CD4-positive, alpha-beta T cell (primary cell): ENCODE measurements at regions not wholly inside any gene's neighbourhood (a gene's known extent, or its start where the extent isn't known, plus 50 kb on each side); places are given as distances from the start of the nearest gene placed in this dataset.

Experiments used
- ATAC-seq: fragments of 200-7000 bp; cut with Tn5 transposase; one replicate; pipeline ENCODE4 v1.10.0; 2022; ENCODE audit warnings: mild to moderate bottlenecking; ENCODE audit not compliant: poor library complexity
- CTCF ChIA-PET: fragments of 350-600 bp; sonication (Branson Sonifier 250); formaldehyde crosslinking; loops from one replicate; lab custom pipeline; 2021; ENCODE audit warnings: antibody characterized with exemption, inconsistent platforms; lab: Charles Lee
- POLR2A ChIA-PET: fragments of 350-600 bp; sonication (Branson Sonifier 250); formaldehyde crosslinking; loops from one replicate; lab custom pipeline; 2021; ENCODE audit warnings: antibody characterized with exemption, inconsistent platforms; lab: Charles Lee
- DNase-seq, 14 experiments: peaks; one replicate each; pipeline ENCODE4 v3.0.0-alpha.2; 2013 to 2020; ENCODE audit warnings: mixed read lengths in 2 of 14
- H3K27ac ChIP-seq, 2 donors: one replicate each; pipeline versions ENCODE4 v1.5.1 to v1.7.0; 2013; ENCODE audit warnings: low read length in 2 of 2, low read depth in 1 of 2, mild to moderate bottlenecking in 1 of 2
- H3K27me3 ChIP-seq, 2 experiments: 1 replicate in 1 of 2; 2 replicates in 1 of 2; pipeline versions ENCODE4 v1.6.1 to v1.7.0; 2013; ENCODE audit warnings: low read length in 2 of 2, control low read depth in 1 of 2, mild to moderate bottlenecking in 1 of 2, moderate library complexity in 1 of 2; ENCODE audit not compliant: insufficient read depth in 2 of 2, control insufficient read depth in 1 of 2
- H3K36me3 ChIP-seq: one replicate; pipeline ENCODE4 v1.6.1; 2013; ENCODE audit warnings: low read length, control low read depth; ENCODE audit not compliant: insufficient read depth
- H3K4me1 ChIP-seq: one replicate; pipeline ENCODE4 v1.6.1; 2013; ENCODE audit warnings: low read length, control low read depth; ENCODE audit not compliant: insufficient read depth
- H3K4me3 ChIP-seq: one replicate; pipeline ENCODE4 v1.5.1; 2013; ENCODE audit warnings: mild to moderate bottlenecking, low read length, moderate library complexity
- H3K9me3 ChIP-seq, 2 experiments: 1 replicate in 1 of 2; 2 replicates in 1 of 2; pipeline versions ENCODE4 v1.6.1 to v1.7.0; 2013; ENCODE audit warnings: low read length in 2 of 2, mild to moderate bottlenecking in 2 of 2, control low read depth in 1 of 2, moderate library complexity in 1 of 2; ENCODE audit not compliant: control insufficient read depth in 1 of 2, insufficient read depth in 1 of 2
- H3K27ac Mint-ChIP-seq: one replicate; pipeline ENCODE4 v1.8.0; 2020; ENCODE audit warnings: mixed read lengths
- H3K27me3 Mint-ChIP-seq: one replicate; pipeline ENCODE4 v1.8.0; 2021; ENCODE audit warnings: mixed read lengths
- H3K36me3 Mint-ChIP-seq: one replicate; pipeline ENCODE4 v1.8.0; 2021; ENCODE audit warnings: low read depth, mixed read lengths
- H3K4me1 Mint-ChIP-seq: one replicate; pipeline ENCODE4 v1.8.0; 2021; ENCODE audit warnings: low read depth, mixed read lengths
- H3K4me3 Mint-ChIP-seq: one replicate; pipeline ENCODE4 v1.8.0; 2020; ENCODE audit warnings: mild to moderate bottlenecking, mixed read lengths
- H3K9me3 Mint-ChIP-seq: one replicate; pipeline ENCODE4 v1.8.0; 2020; ENCODE audit warnings: mixed read lengths
- intact Hi-C, 2 experiments: fragments of 100-400 bp; cut with DNase I in 1 of 2; cut with micrococcal nuclease in 1 of 2; formaldehyde crosslinking; loops; one replicate each; pipeline versions ENCODE4 v1.15.1 to v1.9.0; 2023 to 2025; cut with DNase I, micrococcal nuclease
- TF ChIP-seq, protein P1 (sequence below): fragments of 200-600 bp; IDR thresholded peaks from one replicate; pipeline ENCODE4 v1.8.0; 2022; ENCODE audit warnings: antibody characterized with exemption, mild to moderate bottlenecking

DNA sequence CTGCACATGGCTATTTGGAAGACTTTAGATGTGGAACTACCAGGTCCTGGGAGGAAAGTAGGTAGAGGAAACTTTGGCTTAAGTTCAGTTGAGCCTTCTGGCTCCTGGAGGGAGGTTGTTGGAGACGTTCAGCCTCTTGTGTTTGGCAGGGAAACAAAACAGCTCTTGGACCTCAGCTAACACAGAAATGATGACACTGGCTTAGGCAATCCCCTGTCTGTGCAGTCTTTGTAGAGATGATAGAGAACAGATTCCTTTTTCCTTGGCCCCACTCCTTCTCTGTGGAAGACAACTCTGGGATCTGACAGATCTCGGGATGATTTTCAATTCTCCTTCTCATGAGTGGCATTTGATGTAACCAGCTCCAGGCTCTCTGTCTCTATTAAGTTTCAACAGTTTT is 428.5 kb downstream of the TMEM135 start:
- no peaks in the 10 kb centered on the region for H3K4me1 Mint-ChIP-seq
- no peaks in the 10 kb centered on the region for H3K9me3 ChIP-seq
- DNase-seq (no peak), ATAC-seq (no peak)
- H3K27me3 ChIP-seq: no peaks in the 10 kb centered on the region
- no peak overlapping the region for H3K27ac ChIP-seq
- no peaks in the 10 kb centered on the region for H3K9me3 Mint-ChIP-seq
- no peaks in the 10 kb centered on the region for H3K4me1 ChIP-seq
- intact Hi-C loops: no loop called here
- no peak overlapping the region for H3K4me3 ChIP-seq
- POLR2A ChIA-PET: no interaction called here
- H3K36me3 Mint-ChIP-seq: no peaks in the 10 kb centered on the region
- TF ChIP-seq, protein P1, sequence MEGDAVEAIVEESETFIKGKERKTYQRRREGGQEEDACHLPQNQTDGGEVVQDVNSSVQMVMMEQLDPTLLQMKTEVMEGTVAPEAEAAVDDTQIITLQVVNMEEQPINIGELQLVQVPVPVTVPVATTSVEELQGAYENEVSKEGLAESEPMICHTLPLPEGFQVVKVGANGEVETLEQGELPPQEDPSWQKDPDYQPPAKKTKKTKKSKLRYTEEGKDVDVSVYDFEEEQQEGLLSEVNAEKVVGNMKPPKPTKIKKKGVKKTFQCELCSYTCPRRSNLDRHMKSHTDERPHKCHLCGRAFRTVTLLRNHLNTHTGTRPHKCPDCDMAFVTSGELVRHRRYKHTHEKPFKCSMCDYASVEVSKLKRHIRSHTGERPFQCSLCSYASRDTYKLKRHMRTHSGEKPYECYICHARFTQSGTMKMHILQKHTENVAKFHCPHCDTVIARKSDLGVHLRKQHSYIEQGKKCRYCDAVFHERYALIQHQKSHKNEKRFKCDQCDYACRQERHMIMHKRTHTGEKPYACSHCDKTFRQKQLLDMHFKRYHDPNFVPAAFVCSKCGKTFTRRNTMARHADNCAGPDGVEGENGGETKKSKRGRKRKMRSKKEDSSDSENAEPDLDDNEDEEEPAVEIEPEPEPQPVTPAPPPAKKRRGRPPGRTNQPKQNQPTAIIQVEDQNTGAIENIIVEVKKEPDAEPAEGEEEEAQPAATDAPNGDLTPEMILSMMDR: no peak
- no peak overlapping the region for H3K27ac Mint-ChIP-seq
- CTCF ChIA-PET: no interaction called here
- H3K4me3 Mint-ChIP-seq: no peak overlapping the region
- H3K36me3 ChIP-seq: no peaks in the 10 kb centered on the region
- no peaks in the 10 kb centered on the region for H3K27me3 Mint-ChIP-seq

- Mint-ChIP-seq H3K4me1 (no peaks in the 10 kb centered on the region), H3K27ac (no peak overlapping the region), H3K36me3 (no peaks in the 10 kb centered on the region), H3K27me3 (no peaks in the 10 kb centered on the region), H3K4me3 (no peak overlapping the region), H3K9me3 (no peaks in the 10 kb centered on the region)
- ChIA-PET POLR2A (no interaction called here), CTCF (no interaction called here)
- Histone ChIP-seq H3K4me1 (no peaks in the 10 kb centered on the region), H3K36me3 (no peaks in the 10 kb centered on the region), H3K27ac (no peak overlapping the region), H3K27me3 (no peaks in the 10 kb centered on the region), H3K4me3 (no peak overlapping the region), H3K9me3 (no peaks in the 10 kb centered on the region)
- TF ChIP-seq, protein P1: no peak
- no peak for ATAC-seq
- DNase-seq: no peak
- intact Hi-C loops: no loop called here
These were observed 428.0 kb downstream of the TMEM135 start for GRCh38 chr11:87465716-87466115.

GRCh38 chr11:87463486-87464102 is 425.9 kb downstream of the TMEM135 start:
- no peaks in the 10 kb centered on the region for H3K9me3 ChIP-seq
- POLR2A ChIA-PET: no interaction called here
- intact Hi-C loops: no loop called here
- no peaks in the 10 kb centered on the region for H3K36me3 Mint-ChIP-seq
- H3K27ac Mint-ChIP-seq: no peak overlapping the region
- no peak overlapping the region for H3K4me3 ChIP-seq
- no peak overlapping the region for H3K27ac ChIP-seq
- no peaks in the 10 kb centered on the region for H3K4me1 Mint-ChIP-seq
- no peaks in the 10 kb centered on the region for H3K9me3 Mint-ChIP-seq
- H3K27me3 ChIP-seq: no peaks in the 10 kb centered on the region
- H3K4me3 Mint-ChIP-seq: no peak overlapping the region
- no peaks in the 10 kb centered on the region for H3K27me3 Mint-ChIP-seq
- no peaks in the 10 kb centered on the region for H3K4me1 ChIP-seq
- ATAC-seq: no peak
- CTCF ChIA-PET: no interaction called here
- TF ChIP-seq, protein P1: no peak
- no peaks in the 10 kb centered on the region for H3K36me3 ChIP-seq
- no peak for DNase-seq
